ACHN (cell line): ENCODE measurements at regions not wholly inside any gene's neighbourhood (a gene's known extent, or its start where the extent isn't known, plus 50 kb on each side); places are given as distances from the start of the nearest gene placed in this dataset.
"Not testable (repeated sequence)": the region's sequence is repeated elsewhere in the genome, so short reads cannot be mapped to it uniquely, and the experiment has no call there.

Source experiments
- DNase-seq: peaks from one replicate; pipeline ENCODE4 v3.0.0-alpha.2; 2015
- in situ Hi-C: cut with HindIII; loops from 2 replicates; pipeline ENCODE4 v1.10.0; 2017; ENCODE audit warnings: low sequenced_read_pairs, low pct_ligation_motif_present, low pct_unique_long_range_greater_than_20kb

DNA sequence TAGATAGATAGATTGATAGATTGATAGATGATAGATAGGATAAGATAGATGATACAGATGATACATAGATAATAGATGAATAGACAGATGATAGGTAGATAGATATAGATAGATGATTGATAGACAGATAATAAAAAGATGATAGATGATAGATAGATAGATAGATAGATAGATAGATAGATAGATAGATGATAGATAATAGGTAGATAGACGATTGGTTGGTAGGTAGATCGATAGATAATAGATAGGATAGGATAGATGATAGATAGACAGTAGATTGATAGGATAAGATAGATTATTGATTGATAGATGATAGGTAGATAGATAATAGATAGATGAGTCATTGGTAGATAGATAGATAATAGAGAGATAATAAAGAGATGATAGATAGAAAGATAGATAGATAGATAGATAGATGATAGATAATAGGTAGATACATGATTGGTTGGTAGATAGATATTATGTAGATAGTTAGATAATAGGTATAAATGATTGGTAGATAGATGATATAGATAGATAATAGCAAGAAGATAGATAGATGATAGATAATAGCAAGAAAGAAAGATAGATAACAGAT, 109.4 kb upstream of the C16orf82 start:
- DNase-seq: no peak
- in situ Hi-C loops: loop anchor here (25.0 kb wide), 2 partner anchors 105 to 120 kb away; partner anchors contain the start of gene C16orf82

DNA sequence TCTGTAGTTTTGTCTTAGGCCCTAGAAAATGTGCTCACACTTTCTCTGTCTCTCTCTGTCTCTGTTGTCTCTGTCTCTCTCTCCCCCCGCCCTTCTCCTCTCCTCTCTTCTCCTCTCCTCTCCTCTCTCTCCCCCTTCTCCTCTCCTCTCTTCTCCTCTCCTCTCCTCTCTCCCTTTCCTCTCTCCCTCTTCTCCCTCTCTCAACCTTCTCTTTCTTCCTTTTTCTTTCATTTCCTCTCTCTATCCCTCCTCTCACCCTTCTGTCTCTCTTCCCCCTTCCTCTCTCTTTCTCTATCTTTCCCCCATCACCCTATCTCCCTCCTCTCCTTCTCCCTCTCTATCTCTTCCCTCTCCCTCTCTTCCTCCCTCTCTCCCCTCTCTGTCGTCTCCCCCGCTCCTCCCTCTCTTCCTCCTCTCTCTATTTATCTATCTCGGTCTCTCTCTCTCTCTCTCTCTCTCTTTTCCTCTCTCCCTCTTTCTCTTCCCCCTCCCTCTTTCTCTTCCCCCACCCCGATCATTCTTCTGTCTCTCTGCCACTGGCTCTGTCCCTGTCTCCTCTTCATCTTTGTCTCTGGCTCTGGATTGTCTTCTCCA, 107.2 kb upstream of the C16orf82 start:
- in situ Hi-C loops: loop anchor here (25.0 kb wide), 2 partner anchors 103 to 122 kb away; partner anchors contain the start of gene C16orf82
- DNase-seq: no peak

DNA sequence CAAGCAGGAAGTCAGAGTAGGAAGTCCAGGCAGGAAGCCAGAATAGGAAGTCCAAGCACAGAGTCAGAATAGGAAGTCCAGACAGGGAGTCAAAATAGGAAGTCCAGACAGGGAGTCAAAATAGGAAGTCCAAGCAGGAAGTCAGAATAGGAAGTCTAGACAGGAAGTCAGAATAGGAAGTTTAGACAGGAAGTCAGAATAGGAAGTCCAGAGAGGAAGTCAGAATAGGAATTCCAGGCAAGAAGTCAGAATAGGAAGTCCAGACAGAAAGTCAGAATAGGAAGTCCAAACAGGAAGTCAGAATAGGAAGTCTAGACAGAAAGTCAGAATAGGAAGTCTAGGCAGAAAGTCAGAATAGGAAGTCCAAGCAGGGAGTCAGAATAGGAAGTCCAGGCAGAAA, 105.3 kb upstream of the C16orf82 start:
- in situ Hi-C loops: loop anchor here (25.0 kb wide), 2 partner anchors 101 to 124 kb away; partner anchors contain the start of gene C16orf82

DNA sequence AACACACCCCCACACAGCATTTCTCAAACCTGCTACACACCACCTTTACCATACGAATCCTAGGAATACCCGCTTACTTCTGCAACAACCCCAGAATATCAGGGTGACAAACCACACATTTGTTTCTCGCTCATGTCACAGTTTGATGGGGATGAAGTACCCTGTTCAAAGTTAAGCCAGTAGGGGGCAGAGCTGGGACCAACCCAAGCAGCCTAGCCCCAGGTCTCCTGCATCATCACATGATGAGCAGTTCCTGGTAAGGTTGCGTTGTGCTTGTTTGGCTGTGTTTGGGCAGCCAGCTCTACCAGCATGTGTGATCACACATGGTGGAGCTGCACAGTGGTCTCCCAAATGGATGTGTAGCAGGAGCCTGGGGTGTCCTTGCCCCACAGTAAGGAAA, 103.6 kb upstream of the C16orf82 start:
- peak; percentile 27 for DNase-seq
- in situ Hi-C loops: loop anchor here (25.0 kb wide), 2 partner anchors 99 to 126 kb away; partner anchors contain the start of gene C16orf82

More for the DNA sequence above, 105.3 kb upstream of the C16orf82 start:
- DNase-seq: no peak

DNA sequence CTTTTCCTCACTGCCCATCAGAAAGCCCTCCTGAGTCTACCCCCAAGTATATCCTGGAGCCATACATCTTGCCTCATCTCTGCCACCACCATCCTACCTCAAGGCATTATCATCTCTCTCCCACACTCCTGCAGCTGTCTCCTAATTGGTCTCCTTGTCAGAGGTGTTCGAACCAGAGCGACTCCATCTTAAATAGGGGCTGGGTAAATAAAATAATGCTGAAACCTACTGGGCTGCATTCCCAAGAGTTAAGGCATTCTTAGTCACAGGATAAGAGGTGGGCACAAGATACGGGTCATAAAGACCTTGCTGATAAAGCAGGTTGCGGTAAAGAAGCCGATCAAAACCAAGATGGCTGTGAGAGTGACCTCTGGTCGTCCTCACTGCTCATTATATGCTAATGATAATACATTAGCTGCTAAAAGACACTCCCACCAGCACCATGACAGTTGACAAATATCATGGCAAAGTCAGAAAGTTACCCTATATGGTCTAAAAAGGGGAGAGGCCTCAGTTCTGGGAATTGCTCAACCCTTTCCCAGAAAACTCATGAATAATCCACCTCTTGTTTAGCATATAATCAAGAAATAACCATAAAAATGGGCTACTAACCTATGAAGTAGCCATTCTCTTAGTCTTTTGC, 97.0 kb upstream of the C16orf82 start:
- in situ Hi-C loops: loop anchor here (25.0 kb wide), 2 partner anchors 93 to 132 kb away; partner anchors contain the start of gene C16orf82

DNA sequence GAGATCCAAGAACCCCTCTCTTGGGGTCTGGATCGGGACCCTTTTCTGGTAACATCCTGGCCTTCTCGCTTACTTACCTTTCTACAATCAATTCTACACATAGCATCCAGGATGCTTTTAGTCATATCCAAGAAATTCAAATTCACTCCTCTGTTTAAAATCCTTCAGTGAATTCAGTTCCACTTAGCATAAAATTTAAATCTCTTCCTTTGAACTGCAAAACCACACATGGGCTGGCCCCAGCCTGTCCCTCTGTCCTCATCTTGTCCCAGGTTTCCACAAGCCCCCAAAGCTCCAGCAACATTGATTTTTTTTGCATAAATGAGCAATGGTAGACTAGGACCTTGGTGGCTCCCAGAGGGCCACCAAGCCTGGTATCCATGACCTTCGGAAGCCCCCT, 96.4 kb upstream of the C16orf82 start:
- in situ Hi-C loops: loop anchor here (25.0 kb wide), 2 partner anchors 92 to 133 kb away; partner anchors contain the start of gene C16orf82
- DNase-seq: no peak

More for the DNA sequence above, 97.0 kb upstream of the C16orf82 start:
- no peak for DNase-seq

DNA sequence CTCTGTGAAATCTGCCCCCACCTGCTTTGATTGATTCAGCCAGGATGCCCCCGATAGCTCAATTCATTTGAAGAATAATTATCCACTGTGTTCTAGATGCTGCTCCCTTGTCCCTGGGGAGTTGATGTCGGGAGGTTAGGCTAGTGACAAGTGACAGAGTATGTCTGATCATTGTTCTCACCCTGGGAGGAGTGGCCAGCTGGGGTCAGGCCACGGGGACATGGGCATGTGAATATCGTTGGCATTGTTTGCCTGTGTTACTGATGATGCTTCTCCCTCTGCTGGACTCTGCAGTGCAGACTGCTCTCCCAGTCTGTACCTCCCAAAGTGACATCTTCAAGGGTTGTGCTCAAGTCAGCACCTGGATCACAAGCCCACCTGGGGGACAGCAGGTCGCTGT, 89.9 kb upstream of the C16orf82 start:
- DNase-seq: no peak
- in situ Hi-C loops: no loop called here

DNA sequence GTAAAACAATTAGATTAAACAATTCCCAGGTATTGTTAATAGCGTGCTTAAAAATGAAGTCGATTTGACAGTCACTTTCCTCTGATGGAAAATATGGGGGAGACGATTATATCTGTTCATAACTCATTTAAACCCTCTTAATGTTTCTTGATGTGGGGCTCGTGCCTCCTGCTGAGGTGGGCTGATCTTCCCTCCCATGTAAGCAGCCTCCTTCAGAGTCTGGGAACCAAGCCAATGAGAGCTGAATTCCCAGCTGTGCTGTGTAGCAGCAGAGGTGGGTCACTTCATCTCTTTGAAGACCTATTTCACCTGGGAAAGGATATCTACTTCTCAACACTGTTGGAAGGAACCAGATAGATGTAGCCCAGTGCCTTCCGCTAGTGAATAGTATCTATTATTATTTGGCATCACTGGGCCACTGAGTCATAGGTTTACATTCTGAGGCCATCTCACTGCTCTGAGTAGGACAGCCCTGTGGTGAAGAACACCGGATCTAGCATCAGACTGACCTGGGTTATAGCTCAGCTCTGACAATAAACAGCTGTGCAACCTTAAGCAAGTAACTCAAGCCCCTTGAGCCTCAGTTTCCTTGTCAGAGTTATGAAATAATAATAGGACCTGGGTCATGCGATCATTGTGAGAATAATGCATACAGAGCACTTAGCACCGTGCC, 85.3 kb upstream of the C16orf82 start:
- no peak for DNase-seq
- in situ Hi-C loops: no loop called here

DNA sequence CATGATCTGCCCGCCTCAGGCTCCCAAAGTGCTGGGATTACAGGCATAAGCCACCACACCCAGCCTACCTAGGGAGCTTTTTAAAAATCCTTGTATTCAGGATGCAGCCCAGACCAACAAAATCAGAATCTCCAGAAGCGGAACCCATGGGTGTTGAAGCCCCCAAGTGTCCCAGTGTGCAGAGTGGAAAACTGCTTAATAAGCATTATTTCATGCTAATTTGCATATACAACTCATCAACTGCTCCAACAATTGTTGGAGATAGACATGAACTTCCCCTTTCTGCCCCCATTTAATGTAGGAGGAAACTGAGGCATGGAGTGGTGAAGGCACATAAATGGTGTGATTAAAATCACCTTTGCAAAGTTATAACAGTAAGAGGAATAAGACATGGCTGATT, 84.3 kb upstream of the C16orf82 start:
- no peak for DNase-seq
- in situ Hi-C loops: no loop called here

DNA sequence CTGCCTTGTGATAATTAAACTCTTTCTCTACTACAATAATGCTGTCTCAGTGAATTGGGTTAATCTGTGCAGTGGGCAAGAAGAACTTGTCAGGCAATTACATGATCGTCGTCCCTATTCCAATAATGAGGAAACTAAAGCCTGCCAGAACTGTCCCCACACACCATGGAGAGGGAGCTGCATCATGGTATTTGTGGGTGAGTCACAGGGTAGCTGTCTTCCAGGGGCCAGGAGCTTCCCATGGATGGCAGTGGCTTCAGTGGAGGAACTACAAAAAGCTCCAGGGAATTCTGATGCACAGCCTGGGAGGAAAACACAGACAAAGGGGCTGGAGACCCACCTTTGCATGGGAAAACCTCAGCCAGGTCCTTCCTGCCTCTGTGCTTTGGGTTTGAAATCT, 83.3 kb upstream of the C16orf82 start:
- in situ Hi-C loops: no loop called here
- DNase-seq: no peak

DNA sequence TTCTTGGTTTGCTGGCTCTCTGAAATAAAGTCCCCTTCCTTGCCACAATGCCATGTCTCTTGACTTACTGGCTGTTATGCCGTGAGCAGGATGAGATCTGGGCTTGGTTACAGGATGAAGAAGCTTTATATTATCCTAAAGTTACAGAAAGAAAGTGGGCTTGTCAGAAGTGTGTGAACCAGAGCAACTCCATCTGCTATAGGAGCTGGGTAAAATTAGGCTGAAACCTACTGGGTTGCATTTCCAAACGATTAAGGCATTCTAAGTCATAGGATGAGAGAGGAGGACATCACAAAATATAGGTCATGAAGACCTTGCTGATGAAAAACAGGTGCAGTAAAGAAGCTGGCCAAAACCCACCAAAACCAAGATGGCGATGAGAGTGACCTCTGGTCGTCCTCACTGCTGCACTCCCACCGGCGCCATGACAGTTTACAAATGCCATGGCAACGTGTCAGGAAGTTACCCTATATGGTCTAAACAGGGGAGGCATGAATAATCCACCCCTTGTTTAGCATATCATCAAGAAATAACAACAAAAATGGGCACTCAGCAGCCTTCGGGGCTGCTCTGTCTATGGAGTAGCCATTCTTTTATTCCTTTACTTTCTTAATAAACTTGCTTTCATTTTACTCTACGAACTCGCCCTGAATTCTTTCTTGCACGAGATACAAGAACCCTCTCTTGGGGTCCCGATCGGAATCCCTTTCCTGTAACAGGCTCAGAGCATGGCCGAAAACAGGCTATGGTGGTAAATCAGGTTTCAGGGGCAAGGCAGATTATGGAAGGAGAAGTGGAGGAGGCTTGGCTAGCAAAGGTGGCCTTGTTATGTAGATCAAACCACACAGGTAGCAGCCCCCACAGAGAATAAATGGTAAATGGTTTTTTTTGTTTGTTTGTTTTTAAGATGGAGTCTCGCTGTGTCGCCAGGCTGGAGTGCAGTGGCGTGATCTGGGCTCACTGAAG, 81.3 kb upstream of the C16orf82 start:
- DNase-seq: no peak
- in situ Hi-C loops: no loop called here

DNA sequence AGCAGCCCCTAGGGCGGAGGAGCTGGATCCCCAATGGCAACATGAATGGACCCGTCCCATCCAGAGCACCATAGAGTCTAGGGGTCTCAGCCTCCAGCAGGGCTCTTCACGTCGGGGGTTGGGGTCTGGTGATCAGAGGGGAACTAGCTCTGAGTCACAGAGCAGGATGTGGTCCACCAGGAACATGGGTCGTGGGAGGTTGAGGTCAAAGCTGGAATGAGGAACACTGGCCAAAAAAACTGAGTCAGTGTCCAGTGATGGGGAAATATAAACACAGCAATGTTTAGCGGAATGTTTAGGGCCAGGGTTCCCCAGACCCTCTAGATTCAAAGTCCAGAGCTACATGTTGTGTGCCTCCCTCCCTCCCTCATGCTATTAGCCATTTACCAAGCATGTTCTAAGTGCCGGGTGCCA, 79.1 kb upstream of the C16orf82 start:
- peak; percentile 90 for DNase-seq
- in situ Hi-C loops: no loop called here

DNA sequence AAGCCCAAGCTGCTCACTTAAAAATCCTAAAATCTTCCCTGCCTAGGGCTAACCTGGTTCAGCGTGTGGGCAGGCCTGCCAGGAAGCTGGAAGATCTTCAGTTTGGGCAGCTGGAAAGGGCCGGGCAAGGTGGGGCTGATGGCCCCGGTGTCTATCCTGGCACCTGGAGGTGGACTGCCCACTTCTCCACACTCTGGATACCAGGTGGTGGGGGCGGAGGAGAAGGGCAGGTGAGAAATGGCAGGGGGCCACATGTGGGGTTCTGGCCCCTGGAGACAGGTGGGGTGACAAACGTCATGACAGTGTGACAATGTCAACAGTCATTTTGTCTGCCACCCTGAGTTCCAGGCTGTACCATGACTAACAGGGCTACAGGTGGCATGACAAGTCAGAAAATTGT, 78.5 kb upstream of the C16orf82 start:
- in situ Hi-C loops: no loop called here

DNA sequence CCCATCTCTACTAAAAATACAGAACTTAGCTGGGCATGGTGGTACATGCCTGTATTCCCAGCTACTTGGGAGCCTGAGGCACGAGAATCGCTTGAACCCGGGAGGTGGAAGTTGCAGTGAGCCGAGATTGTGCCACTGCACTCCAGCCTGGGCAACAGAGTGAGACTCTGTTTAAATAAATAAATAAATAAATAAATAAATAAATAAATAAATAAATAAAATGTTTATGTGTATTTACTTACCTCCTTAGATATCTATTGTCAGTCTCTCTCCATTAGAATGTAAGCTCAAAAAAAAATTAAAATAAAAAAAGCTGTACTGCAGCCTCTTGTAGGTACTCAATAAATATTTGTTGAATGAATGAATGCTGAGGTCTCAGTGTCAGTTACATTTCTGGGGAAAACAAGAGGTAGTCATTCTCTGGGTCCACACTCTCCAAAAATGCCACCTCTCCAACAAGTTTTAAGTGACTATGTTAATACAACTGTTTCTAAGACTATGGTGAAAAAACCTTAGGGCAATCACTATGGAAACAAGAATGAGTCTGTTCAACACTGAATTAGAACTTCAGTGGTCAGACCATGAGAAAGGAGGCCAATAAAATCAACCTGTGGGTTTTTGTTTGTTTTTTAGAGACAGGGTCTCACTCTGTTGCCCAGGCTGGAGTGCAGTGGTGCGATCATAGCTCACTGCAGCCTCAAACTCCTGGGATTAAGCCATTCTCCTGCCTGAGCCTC, 76.2 kb upstream of the C16orf82 start:
- DNase-seq, in situ Hi-C loops: not testable (repeated sequence)

More for the DNA sequence above, 78.5 kb upstream of the C16orf82 start:
- DNase-seq: no peak

DNA sequence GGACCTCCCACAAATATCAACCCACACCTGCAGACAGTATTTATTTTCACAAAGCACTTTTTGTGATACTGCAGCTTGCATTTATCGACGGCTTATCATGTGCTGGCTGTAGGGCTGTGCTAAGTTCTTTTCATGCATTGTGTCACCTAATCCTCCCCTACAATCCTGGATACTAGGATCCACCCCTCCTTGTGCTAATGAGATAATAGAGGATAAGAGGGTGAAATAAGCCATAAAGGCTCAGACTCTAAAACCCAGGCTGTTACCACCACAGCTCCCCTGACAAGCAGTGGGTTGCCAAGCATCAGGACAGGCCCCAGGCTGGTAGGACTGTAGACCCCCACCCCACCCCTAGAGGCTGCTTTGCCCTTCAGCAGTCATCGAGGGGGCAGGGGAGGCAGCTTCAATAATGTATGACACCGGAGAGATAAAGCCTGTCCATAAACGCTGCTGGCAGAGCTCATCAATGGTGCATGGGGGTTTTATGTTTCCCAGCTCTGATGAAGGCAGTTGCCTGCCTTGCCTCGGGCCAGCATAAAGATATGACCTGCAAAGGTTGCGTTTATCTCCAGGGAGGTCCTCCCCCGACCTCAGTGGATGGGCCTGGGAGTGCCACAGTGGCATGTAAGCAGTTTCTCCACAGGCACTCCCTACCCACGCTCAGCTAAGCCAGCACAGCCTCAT, 73.9 kb upstream of the C16orf82 start:
- no peak for DNase-seq
- in situ Hi-C loops: no loop called here

DNA sequence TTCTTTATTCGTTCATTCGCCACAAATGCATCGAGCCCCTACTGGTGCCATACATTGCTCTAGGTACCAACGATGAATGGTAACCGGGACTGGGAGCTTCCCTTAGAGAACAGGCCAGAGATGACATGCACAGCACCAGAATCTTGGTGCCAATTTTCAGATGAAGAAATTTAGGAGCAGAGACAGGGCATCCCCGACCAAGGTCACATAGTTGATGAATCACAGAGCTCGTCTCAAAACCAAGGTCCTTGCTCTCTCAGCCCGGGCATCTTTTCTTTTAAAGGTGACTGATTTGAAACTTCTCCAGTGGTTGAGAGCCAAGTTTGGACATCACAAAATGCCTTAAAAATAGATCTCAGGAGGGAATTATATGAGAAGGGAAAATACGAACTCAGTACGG, 73.2 kb upstream of the C16orf82 start:
- DNase-seq: no peak
- in situ Hi-C loops: no loop called here

DNA sequence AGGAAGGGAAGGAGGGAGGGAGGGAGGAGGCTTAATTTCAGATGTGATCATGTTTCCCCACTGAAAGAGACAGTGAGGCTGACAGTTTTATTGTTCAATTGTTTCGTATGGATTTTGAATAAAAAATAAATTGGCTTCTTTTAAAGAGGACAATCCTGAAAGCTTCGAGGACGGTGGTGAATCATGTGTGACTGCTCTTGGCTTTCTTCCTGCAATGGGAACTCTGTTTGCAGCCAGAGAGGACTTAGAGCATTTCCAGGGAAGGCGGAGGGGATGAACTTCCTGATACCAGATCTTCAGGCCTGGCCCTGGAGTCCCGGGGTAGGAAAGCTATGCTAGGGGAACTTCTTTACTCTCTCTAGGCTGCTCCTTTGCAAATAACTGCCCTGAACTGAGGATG, 72.8 kb upstream of the C16orf82 start:
- in situ Hi-C loops: no loop called here
- DNase-seq: no peak
